HG03025 (cell line): ENCODE measurements at regions not wholly inside any gene's neighbourhood (a gene's known extent, or its start where the extent isn't known, plus 50 kb on each side); places are given as distances from the start of the nearest gene placed in this dataset.

ENCODE experiments used
- ATAC-seq: cut with Tn5 transposase; IDR thresholded peaks from one replicate; pipeline ENCODE4 v1.9.1; 2021; ENCODE audit warnings: mild to moderate bottlenecking, moderate library complexity; ENCODE audit not compliant: unreplicated experiment, low FRiP score

DNA sequence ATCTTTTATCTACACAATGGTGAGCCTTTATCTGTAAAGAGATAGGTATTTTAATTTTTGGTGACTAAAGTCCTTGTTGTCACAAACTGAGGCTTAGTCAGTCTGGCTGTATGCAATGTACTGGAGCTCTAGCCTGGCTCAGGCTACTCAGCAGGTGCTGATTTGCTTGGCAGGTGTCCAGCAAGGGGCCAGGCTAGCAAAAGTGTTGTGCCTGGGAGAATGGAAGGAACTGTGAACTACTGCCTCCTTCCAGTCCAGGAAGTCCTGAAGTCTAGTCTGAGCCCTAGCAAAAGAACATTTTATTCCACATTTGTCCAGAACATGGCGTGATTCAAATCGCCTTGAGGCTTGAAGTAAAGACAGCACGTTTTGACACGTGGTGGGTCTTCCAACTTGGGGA, 260.5 kb downstream of the CCDC85A start:
- ATAC-seq, result no peak

DNA sequence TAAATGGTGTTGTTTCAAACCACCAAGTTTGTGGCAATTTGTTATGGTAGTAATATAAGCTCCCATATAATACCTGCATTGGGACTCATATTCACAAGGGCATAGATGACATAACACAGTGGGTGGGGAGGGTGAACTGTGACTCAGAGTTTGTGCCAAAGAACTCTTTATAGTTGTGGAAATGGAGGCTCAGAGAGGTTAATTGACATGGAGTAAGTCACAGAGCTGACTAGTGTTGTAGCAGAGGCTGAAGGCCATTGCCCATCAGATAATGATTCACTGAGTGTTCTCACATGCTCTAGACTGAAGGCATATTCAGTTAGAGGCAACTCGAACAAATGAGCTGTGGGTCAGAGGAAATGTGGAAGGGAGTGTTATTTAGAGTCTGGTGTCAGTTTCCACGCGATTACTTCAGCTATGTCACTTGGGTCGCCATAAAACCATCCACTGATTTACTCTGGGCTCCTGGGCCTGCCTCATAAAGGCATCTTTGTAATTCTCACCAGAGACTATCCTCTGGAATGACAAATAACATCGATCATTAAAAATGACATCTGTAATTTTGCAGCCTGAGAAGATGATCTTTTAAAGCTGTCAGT, 264.7 kb downstream of the CCDC85A start:
- ATAC-seq, result no peak

DNA sequence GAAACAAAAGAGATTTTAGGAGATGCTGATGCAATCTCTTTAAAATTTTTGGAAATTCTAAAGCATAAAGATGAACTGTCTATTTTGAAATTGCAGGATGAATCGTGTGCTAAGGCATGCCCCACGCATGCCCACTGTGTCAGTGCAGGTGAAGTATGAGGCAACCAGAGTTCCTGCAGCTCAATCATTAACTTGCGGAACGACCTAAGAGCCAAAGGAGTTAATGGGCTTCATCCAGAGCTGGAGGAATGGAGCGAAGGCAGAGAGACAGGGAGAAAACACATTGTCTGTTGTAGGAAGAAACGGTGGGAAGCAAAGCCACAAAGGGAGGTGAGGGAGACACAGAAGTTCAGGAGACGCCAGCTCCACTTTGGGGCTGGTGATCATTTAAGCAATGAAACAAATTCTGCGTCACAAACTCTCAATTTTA, 265.2 kb downstream of the CCDC85A start:
- no peak for ATAC-seq

DNA sequence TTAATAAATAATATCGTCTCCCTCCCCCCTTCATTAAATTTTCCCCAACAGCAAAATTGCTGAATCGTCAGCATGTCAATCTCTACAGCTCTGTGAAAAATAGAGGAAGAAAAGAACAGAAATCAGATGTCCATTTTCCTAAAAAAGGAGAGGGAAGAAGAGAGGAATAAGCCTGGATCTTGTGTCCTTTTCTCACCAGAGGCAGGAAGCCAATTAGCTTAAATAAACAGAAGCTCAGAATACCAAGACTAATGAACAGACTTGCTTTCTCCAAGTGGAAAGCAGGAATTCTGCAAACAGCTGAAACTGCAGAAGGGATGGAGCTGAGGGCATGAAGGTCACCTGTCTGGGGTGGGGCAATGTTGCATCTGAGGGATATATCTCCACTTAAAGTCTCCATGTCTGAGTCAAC, 265.7 kb downstream of the CCDC85A start:
- ATAC-seq, result no peak

- ATAC-seq, result no peak
These were observed 266.3 kb downstream of the CCDC85A start for GRCh38 chr2:56450047-56450446.

DNA sequence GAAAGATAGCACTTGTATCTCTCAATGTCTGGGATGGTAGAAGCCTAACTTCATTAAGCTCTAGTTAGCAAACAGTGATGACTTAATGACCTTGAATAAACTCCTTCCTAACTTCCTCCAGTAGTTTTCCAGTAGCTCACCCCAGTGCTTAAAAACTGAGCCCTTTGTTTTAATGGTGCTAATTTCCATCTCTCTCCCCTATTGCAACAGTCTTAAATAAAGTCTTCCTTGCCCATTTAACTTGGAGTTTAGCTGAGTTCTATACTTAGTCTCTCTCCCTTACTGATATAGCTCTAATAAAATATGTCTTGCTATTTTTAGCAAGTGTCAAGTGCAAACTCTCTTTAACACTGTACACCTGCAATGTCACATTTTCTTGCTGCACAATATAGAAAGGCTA, 267.0 kb downstream of the CCDC85A start:
- ATAC-seq, result no peak

DNA sequence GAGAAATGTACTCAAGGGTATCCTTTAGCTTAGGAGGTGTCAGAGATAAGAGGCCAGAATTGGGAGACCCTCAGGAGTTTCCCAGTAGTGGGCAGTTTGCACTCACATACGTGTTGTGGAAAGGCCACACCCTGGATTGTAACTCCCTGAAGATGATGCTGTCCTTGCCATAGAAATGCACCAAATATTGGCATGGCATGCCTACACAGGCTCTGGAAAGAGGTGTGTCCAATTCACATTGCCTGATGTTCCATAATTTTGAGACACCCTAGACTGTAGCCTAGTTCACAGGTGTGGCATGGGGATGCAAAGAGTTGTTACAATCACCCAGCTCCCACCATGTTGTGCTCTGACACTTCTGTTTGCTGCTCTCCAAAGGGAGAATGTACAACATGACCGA, 271.9 kb downstream of the CCDC85A start:
- ATAC-seq, result no peak

- ATAC-seq, result no peak
These were observed 273.0 kb downstream of the CCDC85A start for GRCh38 chr2:56456791-56457190.

DNA sequence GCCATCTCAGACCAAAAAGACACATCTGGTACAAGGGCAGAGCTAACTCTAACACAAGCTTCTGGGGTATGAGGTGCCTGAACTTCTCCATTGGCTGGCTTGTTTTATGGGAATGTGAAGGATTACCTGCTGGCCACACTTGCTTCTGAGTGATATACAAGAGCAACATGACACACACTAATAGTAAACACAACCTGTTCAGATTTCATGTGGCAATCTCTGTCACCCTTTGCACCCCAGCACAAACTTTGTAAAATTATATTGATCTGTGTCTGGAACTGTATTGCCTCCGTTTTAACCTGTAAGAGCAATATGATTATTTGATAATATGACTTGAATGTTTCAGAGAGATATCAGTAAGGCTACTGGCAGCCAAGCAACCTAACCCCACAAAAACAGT, 276.7 kb downstream of the CCDC85A start:
- no peak for ATAC-seq

DNA sequence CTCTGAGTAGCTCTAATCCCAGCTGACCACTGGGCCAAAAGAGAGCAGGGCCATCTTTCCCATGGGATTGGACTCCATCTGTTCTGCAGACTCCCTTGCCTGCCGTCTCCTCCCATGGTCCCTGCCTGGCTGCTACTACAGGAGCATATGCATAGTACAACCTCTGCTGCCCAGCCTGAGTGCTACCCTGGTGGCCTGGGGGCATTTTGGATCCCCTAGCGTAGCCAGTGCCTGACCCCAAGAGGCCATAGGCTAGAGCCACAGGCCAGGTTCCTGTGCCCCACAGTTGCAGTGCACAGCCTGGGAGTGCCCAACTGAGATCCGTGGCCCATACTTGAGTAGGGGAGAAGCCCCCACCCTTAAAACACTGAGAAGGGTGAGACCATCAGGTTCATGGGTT, 280.3 kb downstream of the CCDC85A start:
- ATAC-seq, result no peak

- no peak for ATAC-seq
These were observed 280.8 kb downstream of the CCDC85A start for GRCh38 chr2:56464613-56465012.

DNA sequence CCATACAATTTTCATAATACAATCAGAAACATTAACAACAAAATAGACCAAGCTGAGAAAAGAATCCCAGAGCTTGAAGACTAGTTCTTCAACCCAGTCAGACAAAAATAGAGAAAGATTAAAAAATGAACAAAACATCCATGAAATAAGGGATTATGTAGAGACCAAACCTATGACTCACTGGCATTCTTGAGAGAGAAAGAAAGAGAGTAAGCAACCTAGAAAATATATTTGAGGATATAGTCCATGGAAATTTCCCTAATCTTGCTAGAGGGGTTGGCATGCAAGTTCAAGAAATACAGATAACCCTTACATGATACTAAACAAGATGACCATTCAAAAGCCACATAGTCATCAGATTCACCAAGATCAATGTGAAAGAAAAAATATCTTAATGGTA, 281.7 kb downstream of the CCDC85A start:
- ATAC-seq, result no peak

GRCh38 chr2:56473524-56473923, 289.7 kb downstream of the CCDC85A start:
- no peak for ATAC-seq

DNA sequence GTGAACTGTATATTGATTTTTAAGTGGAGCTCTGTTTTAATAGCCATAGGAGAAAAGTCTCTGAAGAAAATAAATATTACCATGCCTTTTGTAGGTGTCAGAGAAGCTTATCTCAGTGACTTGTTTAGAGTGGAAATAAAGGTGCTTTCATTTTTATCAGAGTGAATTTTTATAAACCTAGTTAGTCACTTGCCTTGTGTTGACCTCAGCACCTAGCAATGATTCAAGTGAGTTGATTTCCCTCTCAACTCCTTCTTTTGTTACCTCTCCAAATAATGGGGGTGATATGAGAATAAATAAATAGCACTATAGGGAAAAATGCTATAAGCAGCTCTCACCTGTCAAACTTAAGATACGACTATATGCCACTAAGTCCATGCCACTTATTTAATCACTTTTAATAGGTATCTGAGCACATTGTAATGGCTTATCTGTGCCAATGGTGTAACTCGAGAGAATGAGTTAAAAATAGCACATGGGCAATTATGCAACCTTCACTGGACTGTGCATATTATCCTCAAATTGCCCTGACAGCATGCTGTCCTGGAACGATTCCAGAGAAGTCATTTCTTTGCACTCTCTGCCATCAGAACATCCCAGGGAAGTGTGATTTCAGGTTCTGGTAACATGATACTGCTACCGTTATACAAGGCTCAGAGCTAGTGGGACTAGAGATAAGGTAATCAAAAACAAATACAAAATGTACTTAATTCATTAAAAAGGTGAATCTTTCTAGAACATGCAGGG, 290.8 kb downstream of the CCDC85A start:
- ATAC-seq, result no peak

- ATAC-seq, result no peak
These were observed 291.4 kb downstream of the CCDC85A start for GRCh38 chr2:56475191-56475590.

DNA sequence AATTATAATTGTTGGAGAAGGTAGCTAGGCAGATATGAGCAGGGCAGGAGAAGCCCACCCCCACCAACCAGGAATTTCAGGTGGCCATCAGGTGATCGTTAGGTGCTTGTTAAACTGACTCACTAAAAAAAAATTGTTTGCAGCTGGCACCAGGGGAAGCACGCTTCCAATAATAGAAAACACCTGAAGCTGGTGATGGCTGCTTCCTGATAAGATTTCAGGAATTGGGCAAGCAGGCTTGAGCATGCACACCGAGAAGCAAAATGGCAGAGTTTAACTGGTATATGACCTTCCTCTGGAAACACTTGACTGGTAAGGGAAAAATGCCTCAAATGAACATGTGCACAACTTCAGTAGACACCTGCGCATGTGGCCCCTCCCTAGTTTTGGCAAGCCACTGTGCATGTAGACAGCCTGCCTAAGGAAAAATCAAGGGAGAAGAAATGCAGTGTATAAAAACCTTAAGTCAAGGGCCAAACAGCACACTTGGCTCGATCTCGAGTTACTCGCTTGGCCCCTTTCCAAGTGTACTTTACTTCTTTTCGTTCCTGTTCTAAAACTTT, 292.8 kb downstream of the CCDC85A start:
- ATAC-seq, result no peak

- ATAC-seq, result no peak
These were observed 294.2 kb downstream of the CCDC85A start for GRCh38 chr2:56478027-56478426.

- no peak for ATAC-seq
These were observed 299.3 kb downstream of the CCDC85A start for GRCh38 chr2:56483081-56483480.

GRCh38 chr2:56484906-56485305, 301.1 kb downstream of the CCDC85A start:
- no peak for ATAC-seq

DNA sequence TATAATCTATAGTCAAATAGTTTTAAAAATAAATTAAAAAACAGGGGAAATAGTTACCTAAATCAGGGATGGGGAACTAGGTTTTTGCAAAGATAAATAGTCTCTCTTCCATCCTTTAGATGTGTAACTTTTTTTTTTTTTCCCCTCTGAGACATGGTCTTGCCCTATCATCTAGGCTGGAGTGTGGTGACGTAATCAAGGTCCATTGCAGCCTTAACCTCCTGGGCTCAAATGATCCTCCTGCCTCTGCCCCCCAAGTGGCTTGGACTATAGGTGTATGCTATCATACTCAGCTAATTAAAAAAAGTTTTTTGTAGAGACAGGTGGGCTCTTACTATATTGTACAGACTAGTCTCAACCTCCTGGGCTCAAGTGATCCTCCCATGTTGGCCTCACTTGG, 316.5 kb downstream of the CCDC85A start:
- ATAC-seq, result no peak

DNA sequence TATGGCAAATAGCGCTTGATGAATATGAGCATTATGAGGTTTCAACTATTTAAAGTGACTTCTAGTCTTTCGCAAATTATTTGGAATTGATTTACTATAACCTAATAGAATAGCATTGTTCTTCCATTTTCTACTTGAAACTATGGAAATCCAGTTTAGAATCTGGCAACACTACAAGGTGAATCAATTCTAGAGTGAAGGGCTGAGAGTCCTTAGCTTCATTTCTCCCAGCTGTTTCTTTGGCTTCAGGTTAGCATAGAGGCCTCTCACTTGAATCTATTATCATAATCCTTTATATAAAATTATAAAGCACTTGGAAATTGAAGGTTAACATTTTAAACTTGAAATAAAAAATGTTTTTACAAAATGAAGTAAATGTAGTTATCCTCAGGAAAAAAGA, 318.8 kb downstream of the CCDC85A start:
- no peak for ATAC-seq

DNA sequence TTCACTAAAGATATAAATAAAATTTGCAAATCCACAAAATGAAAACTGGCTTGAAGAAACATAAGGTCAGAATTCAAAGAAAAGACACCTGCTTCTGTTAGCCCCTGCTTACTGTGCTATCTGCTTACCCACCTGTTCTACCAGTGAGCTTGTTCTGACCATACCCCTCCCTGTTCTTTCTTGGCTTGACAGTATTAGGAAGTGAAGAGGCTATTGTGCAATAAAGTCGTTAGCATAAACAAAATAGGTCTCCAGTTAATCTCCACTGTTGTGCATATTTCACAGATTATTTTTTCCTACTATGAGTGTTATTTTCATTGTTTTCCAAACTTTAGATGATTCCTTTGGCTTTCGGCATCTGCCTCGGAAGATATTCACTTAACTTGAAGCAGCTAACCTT, 322.1 kb downstream of the CCDC85A start:
- ATAC-seq, result no peak
